A549 (cell line): ENCODE measurements at regions not wholly inside any gene's neighbourhood (a gene's known extent, or its start where the extent isn't known, plus 50 kb on each side); places are given as distances from the start of the nearest gene placed in this dataset.

Source experiments
- CHD2 ChIP-seq: fragments of 150-350 bp; IDR thresholded peaks from 2 replicates; pipeline ENCODE4 v1.6.1; 2014; ENCODE audit warnings: low read length; ENCODE audit not compliant: partially characterized antibody
- CTCF ChIP-seq: fragments of >200 bp; sonication (Bioruptor Twin); formaldehyde crosslinking; IDR thresholded peaks from 3 replicates; pipeline ENCODE4 v1.5.1; 2016
- EP300 ChIP-seq, 2 experiments: fragments of >200 bp; sonication (Bioruptor Twin); formaldehyde crosslinking; IDR thresholded peaks; 2 replicates in 1 of 2; 3 replicates in 1 of 2; pipeline ENCODE4 v1.6.1; 2016 to 2017
- MAX ChIP-seq: IDR thresholded peaks from 2 replicates; pipeline ENCODE4 v1.6.1; 2012
- MAZ ChIP-seq: fragments of 150-350 bp; IDR thresholded peaks from 2 replicates; pipeline ENCODE4 v1.6.1; 2014; ENCODE audit warnings: antibody characterized with exemption, low read depth, low read length, borderline replicate concordance
- MYC ChIP-seq: IDR thresholded peaks from 2 replicates; pipeline ENCODE4 v1.6.1; 2012; ENCODE audit warnings: mild to moderate bottlenecking, inconsistent platforms, low read length, improper control_type of control experiment, borderline replicate concordance
- POLR2A ChIP-seq: IDR thresholded peaks from 2 replicates; pipeline ENCODE4 v1.6.1; 2012; ENCODE audit warnings: mild to moderate bottlenecking, low read length
- SREBF2 ChIP-seq: fragments of 450-650 bp; IDR thresholded peaks from 2 replicates; pipeline ENCODE4 v1.6.1; 2014; ENCODE audit warnings: mild to moderate bottlenecking, moderate library complexity
- USF2 ChIP-seq: fragments of 450-650 bp; IDR thresholded peaks from 2 replicates; pipeline ENCODE4 v1.6.1; 2014; ENCODE audit warnings: antibody characterized with exemption

DNA sequence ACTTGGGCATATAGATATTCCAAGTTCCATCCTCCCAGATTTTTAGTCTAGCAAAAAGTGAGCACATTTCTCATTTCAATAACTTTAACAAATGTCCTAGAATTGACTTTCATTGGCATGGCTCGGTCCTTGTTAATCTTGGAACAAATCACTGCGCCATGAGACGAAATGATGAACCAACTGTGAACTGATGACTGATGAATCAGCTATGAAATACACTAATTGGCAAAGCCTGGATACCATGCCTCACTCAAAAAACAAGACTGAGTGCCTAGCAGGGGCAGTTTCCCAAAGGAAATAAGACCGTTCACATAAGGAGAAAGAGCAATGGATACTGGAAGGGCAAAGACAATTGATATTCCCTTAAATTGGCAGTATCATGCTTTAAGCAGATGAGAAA, 248.6 kb upstream of the VEGFC start:
- no peak for TF ChIP-seq SREBF2
- TF ChIP-seq MAX: no peak
- no peak for TF ChIP-seq CTCF
- no peak for TF ChIP-seq EP300 (IDR thresholded peaks at IDR 0.05)
- no peak for TF ChIP-seq MYC
- no peak for TF ChIP-seq MAZ
- no peak for TF ChIP-seq CHD2
- TF ChIP-seq POLR2A: no peak
- TF ChIP-seq USF2: no peak
